ELF-1 (cell line): ENCODE measurements at regions not wholly inside any gene's neighbourhood (a gene's known extent, or its start where the extent isn't known, plus 50 kb on each side); places are given as distances from the start of the nearest gene placed in this dataset.
A peak's percentile ranks its signal among the peaks of the same experiment; 100 is the strongest.
"Not testable (repeated sequence)": the region's sequence is repeated elsewhere in the genome, so short reads cannot be mapped to it uniquely, and the experiment has no call there.

ENCODE experiments used
- DNase-seq: peaks from one replicate; pipeline ENCODE4 v3.0.0-alpha.2; 2016; ENCODE audit warnings: low read depth, low spot score

- DNase-seq: peak; percentile 18
Observed at GRCh38 chrX:138871739-138872138, 160.2 kb upstream of the FGF13 start.

GRCh38 chrX:138866643-138867042 lies 155.1 kb upstream of the FGF13 start:
- no peak for DNase-seq

GRCh38 chrX:138865093-138865649 lies 153.7 kb upstream of the FGF13 start:
- no peak for DNase-seq

GRCh38 chrX:138859421-138859820 lies 147.9 kb upstream of the FGF13 start:
- DNase-seq: no peak

- no peak for DNase-seq
Observed at GRCh38 chrX:138858951-138859350, 147.4 kb upstream of the FGF13 start.

- no peak for DNase-seq
Observed at GRCh38 chrX:138858438-138858837, 146.9 kb upstream of the FGF13 start.

GRCh38 chrX:138856881-138857604 lies 145.5 kb upstream of the FGF13 start:
- DNase-seq: no peak

- DNase-seq: no peak
Observed at GRCh38 chrX:138853936-138854335, 142.4 kb upstream of the FGF13 start.

- DNase-seq: no peak
Observed at GRCh38 chrX:138849521-138849920, 138.0 kb upstream of the FGF13 start.

DNA sequence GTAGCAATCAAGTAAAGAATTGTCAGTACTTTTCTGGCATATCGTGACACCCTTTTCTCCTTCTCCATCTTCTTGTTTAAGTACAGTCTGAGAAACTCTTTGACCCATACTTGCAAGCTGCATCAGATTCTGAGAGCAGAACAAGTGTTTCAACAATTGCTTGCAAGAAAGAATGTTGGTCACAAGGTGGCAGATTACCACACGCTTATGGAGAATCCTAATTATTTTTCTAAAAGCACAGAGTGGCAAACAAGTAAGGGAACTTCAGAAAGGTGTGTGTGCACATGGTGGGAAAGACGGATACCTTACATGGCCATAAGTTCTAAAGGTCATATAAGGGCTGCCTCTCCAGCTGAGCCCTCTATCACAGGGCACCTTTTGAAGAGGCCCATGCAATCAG lies 136.4 kb upstream of the FGF13 start:
- DNase-seq: no peak

DNA sequence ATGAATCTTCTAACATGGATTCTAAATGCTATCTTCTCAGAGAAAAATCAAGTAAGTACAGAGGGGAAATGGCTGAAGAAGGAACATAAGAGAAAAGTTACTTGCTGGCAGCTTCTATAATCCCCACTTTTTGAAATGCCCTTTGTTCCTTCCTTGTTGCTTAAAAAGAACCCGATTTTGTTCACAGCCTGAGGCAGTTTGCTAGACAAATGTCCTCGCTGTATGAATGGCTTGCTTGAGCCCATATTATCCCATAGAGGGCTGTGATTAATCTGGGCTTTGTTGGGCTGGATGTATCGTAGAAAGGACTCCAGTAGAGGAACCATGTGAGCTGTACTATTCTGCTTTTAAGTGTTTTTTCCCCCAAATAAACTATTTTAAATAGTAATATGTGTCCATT lies 134.3 kb upstream of the FGF13 start:
- no peak for DNase-seq

GRCh38 chrX:138807400-138807799 lies 95.9 kb upstream of the FGF13 start:
- DNase-seq: not testable (repeated sequence)

GRCh38 chrX:138794246-138794645 lies 82.7 kb upstream of the FGF13 start:
- DNase-seq: no peak

DNA sequence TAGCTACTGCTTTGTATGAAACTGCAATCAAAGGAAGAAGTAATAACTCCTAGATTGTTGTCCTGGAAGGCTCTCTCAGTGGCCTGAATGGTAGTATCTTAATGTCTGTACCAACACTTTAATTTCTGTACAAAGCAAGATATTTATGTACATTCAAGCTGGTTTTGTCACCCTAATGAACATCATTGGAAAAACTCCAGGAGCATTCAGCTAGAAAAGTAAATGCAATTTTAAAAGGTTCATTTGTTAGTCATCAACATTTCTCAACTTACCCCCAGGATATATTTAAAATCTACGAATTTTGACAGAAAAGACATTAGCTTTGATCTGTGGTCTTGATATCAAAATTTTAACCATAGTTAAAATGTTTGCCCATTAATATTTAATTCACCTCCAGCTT lies 80.0 kb upstream of the FGF13 start:
- no peak for DNase-seq

- DNase-seq: no peak
Observed at GRCh38 chrX:138788771-138789170, 77.3 kb upstream of the FGF13 start.

DNA sequence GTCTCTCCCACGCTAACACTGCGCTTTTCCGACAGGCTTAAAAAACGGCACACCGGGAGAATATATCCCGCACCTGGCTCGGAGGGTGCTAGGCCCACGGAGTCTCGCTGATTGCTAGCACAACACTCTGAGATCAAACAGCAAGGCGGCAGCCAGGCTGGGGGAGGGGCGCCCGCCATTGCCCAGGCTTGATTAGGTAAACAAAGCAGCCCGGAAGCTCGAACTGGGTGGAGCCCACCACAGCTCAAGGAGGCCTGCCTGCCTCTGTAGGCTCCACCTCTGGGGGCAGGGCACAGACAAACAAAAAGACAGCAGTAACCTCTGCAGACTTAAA lies 67.0 kb upstream of the FGF13 start:
- peak; percentile 78 for DNase-seq

DNA sequence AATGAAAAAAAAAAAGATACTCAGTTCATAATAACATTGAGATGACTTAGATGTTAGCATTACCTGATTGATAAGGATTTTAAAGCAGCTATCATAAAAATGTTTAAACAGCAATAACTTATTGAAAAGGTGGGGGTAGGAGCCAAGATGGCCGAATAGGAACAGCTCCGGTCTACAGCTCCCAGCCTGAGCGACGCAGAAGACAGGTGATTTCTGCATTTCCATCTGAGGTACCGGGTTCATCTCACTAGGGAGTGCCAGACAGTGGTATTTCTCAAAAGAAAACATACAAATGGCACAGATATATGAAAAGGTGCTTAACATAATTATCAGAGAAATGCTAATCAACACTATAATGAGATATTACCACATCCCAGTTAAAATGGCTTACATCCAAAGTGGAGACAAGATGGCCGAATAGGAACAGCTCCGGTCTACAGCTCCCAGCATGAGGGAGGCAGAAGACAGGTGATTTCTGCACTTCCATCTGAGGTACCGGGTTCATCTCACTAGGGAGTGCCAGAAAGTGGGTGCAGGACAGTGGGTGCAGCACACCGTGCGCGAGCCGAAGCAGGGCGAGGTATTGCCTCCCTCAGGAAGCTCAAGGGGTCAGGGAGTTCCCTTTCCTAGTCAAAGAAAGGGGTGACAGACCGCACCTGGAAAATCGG lies 66.5 kb upstream of the FGF13 start:
- DNase-seq: not testable (repeated sequence)

GRCh38 chrX:138777230-138777629 lies 65.7 kb upstream of the FGF13 start:
- peak; percentile 41 for DNase-seq

DNA sequence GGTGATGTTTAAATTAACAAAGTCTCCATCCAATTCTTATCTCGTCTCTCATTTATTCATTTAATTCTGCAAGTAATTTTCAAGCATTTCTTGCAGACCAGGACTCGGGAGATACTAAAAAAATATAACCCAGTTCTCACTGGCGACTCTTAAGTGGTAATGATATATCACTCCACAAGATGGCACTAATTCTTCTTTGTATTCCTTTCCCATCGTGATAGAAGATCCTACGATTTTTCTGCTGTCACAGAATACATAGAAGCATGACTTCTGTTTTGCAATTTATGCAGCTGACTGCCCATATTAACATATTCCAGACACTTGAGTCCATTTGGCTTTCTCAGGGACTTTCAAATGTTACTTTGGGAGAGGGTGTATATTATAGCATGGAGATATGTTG lies 64.0 kb upstream of the FGF13 start:
- no peak for DNase-seq

DNA sequence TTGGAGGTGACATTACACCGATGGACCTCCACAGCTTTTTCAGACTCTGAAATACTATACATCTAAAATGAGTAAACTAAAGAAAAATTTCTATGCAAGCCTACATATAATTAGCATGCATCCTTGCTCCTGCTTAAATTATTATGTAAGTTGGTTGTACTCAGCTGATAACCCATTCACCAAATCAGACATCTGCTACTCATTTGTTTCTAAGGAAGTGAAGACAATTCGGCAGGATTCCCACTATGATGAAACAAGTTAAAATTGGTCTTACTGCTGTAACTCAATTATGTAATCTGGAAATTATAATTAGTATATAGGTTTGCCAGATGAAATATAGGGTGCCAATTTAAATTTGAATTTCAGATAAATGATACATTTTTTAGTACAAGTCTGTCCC lies 59.5 kb upstream of the FGF13 start:
- DNase-seq: no peak

DNA sequence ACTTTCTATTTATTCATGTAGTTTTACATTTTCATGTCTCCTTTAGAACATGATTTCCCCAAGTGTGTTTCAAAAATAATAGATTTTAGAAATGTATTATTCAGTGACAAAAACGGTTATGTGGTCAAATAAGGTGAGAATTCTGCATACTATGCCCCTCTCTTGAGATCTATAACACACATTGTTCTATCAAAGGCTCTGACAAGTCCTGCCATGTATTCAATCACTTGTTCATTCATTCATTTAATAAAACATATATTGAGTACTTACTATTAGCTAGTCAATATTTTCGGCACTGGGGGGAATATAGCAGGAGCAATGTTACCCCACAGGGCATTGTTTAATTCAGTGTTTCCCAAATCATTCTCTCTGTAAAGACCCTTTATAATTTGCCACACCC lies 58.4 kb upstream of the FGF13 start:
- DNase-seq: no peak

DNA sequence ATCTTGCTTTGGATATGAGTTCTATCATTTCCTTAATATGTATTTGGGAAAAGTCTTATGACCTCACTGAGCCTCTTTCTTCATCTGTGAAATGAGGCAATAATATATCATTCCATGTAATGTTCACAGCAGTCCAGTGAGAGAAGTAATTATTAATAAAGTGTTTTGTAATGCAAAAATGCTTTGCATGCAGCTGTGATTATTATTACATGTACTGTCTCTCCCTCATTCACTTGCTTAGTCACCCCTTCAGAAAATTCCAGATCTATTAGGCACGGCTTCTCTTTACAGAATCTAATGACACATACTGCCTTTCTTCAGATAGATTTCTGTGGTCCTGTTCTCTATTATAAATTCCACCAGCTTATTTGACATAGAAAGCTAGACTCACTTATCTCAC lies 53.5 kb upstream of the FGF13 start:
- no peak for DNase-seq

GRCh38 chrX:138763761-138764160 lies 52.2 kb upstream of the FGF13 start:
- DNase-seq: no peak
